Inferior parietal cortex (tissue), 1 donor: ENCODE measurements at regions not wholly inside any gene's neighbourhood (a gene's known extent, or its start where the extent isn't known, plus 50 kb on each side); places are given as distances from the start of the nearest gene placed in this dataset.

Experiments
- DNase-seq: peaks from one replicate; pipeline ENCODE4 v3.0.0-alpha.2; 2016; ENCODE audit errors: extremely low spot score

DNA sequence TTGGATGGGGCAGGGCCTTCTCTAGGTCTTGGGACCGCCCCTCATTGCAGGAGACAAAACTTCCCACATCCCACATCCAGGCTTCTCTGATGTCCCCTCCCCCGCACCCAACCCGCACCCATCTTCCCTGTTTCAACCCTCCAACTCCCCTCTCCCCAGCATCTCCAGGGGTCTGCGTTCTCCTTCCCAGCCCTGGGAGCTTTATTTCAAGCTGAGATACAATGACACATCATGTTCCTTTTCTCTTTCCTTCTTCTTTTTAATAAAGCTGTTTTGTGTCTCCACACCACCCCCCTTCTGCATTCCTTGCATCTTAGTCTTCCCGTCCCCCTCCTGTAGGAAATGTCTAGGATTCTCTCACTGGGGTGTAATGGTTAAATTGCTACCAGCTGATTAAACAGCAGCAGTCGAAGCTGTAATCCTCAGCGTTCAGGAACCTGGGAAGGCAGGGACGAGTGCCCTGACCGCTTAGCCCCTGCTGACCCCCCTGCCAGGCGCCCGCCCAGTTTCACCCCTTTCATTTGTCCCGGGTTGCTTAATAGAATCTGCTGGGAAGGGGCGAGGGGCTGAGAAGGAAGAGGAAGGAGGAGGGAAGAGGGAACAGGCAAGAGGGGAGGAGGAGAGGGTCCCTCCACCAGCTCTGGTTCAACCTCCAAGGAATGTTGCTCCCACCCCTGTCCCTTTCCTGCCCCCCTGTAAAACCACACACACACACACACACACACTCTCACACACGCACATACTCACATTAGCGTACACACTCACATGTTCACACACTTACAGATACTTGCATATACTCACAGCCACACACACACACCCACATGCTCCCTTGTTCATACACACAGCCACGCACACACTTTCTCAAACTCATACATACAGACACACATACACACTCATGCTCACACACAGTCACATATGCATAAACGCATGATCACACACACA is 104.5 kb upstream of the MED13L start:
- no peak for DNase-seq

DNA sequence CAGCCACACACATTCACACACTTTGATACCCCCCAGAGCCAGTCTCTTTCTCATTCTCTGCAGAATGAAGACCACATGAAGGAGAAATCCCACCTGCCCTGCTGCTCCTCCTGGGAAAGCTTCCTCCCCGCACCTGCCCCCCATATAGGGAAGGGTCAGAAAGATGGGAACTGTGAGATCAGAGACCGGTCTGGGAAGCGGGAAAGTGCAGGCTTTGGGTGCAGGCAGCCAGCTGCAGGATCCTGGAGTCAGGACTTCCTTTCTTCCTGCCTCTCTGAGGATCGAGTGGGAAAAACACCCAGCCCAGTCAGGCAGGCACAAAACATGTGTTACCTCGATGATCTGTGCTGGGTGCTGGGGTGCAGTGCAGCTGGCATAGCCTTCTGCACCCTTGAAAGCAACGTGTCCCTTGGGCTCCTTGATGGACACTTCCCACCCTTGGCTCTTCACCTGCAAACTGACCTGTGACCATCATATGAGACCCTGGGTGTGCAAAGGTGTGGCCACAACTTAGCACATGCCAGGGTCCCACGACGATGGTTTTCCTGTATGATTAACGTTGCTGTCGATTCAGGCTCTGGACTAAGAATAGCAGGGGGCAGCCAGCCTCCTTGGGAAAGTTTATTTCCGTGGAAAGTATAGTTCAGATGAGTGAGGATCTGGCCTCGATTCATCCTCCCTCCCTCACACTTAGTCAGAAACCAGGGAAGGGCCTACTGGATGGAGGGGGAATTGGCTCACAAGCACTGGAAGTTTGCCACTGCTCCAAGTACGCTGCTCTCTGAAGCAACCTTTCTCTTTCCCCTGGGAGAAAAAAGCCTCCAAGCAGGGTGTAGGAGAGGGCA is 105.4 kb upstream of the MED13L start:
- no peak for DNase-seq

DNA sequence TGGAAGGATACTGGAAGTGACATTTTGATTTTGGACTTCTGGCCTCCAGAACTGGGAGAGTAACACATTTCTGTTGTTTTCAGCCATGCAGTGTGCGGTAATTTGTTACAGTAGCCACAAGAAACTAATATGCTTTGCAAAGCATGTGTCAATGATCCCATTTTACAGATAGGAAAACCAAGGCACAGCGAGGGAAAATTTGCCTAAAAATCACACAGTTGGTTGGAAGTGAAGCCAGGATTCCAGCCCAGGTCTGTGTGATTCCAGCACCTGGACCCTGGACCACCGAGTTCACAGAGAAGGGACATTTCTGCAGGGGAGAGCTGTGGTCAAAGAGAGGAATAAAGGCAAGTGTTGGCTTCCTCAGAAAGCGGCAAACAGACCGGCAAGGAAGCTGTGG is 106.7 kb upstream of the MED13L start:
- no peak for DNase-seq

- DNase-seq, result no peak
These were observed 107.4 kb upstream of the MED13L start for GRCh38 chr12:116384691-116385485.

GRCh38 chr12:116385486-116386217 is 108.2 kb upstream of the MED13L start:
- DNase-seq, result peak; percentile 16

DNA sequence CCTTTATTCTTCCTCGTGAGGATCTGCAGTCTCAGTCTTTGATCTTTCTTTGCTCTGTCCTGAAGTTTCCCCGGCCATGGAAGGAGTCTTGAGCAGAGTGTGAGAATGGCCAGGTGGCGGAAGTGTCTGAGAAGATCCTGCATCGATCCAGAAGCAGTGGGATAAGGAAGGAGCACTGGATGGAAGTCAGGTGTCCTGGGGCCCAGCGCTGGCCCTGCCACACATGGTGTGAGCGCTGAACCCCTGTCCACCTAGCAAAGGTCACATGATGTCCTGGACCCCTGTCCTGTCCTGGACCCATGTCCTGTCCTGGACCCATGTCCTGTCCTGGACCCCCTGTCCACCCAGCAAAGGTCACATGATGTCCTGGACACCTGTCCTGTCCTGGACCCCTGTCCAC is 111.8 kb upstream of the MED13L start:
- no peak for DNase-seq

DNA sequence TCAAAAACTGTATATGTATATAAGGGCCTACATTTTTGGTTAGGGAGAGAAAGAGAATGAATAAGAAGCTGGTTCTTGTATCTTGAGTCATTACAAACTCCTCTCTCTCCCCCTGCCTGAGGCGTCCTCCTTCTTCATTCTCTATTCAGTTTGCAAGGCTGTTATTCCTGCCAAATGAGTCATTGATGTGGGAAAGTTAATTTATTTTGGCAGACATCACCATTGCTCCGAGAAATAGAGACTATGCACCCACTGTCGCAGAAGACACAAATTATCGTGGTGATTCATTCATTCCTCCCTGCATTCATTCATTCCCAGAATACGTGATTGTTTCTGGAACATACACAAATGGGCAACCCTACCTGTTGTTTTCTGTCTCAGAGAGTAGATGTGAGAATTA is 112.5 kb upstream of the MED13L start:
- DNase-seq, result peak; percentile 21

DNA sequence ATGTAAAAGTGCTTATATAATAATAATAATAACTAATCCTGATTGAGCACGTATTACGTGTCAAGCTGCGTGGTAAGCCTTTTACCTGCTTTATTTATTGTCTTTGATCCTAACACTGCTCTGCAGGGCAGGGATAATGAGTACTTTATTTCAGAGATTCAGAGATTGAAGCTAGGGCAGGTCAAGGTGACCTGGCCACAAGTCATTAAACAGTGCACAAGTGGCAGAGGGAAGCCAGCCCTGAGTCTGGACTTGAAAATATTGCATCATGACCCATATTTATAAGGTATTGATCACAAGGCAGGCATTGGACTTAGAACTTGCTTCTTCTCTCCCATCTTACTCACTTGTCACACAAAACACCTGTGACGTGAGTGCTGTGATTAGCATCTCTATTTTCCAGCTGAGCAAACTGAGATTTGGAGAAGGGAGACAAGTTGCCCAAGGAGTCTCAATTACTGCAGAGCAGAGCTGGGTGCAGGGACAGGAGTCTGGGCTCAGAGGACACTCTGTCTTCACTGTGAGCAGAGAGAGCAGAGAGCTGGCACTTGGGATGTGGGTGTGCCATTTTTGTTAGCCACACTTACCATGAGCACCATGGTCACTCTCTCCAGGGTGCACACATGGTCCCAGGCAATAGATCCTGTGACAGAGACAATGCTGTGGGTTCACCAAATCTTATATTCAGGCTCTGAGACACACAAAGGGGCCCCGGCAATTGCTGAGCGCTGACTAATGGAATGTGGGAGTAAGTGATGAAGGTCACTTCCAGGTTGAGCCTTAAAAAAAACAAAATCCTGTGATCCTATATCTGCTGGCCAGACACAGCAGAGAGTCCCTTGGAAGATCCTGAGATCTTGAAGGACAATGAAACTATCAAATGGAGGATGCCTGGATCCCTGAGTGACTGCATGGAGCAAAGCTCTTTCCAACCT is 113.2 kb upstream of the MED13L start:
- DNase-seq, result no peak

DNA sequence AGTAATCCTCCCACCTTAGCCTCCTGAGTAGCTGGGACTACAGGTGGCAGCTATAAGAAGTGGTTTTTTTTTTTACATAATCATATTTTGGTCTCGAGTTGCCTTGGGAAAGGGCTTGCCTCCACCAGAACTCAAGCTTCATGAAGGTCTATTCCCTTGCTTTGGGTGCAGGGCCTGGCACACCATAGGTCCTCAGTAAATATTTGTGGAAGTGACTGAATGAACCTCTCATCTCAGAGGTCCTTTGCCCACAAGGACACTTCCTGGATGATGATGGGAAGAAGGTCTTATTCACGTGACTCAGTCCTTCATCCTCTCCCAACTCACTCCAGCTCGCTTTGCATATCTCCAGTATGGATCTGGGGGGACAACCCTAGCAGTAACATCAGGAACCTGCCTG is 114.0 kb upstream of the MED13L start:
- no peak for DNase-seq

GRCh38 chr12:116392061-116392460 is 114.6 kb upstream of the MED13L start:
- no peak for DNase-seq

GRCh38 chr12:116393255-116393654 is 115.8 kb upstream of the MED13L start:
- no peak for DNase-seq

- DNase-seq, result no peak
These were observed 116.6 kb upstream of the MED13L start for GRCh38 chr12:116393859-116394650.

DNA sequence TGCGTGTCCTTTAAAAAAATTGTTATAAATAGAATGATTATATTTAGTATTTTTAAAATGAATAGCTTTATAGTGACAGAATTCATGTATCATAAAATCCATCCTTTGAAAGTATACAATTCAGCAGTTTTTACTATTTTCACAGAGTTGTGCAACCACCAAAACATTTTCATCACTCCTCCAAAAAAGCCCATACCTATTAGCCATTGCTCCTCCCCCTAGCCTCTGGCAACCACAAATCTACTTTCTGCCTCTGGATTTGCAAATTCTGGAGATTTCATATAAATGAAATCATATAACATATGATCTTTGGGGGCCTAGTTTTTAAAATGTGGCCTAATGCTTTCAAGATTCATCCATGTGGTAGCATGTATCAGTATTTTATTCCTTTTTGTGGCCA is 117.9 kb upstream of the MED13L start:
- DNase-seq, result no peak

GRCh38 chr12:116397148-116397547 is 119.7 kb upstream of the MED13L start:
- DNase-seq, result no peak

GRCh38 chr12:116398193-116398592 is 120.7 kb upstream of the MED13L start:
- DNase-seq, result no peak

DNA sequence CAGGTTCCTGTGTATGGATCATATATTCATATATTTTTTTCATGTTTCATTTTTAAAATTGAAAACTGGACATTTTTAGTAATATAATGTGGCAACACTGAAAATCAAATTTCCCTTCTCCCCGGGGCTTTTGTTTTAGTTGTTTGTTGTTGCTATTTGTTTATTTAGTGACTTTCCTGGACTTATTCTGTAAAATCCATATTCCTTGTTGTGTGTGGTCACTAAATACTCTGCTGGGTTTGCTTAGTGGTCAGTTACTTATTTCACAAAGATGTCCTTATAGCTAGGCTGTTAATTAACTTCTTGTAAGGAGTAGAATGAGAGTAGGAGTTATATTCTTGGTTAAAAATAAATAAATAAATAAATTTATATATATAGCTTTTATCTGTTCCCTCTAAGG is 121.6 kb upstream of the MED13L start:
- no peak for DNase-seq

DNA sequence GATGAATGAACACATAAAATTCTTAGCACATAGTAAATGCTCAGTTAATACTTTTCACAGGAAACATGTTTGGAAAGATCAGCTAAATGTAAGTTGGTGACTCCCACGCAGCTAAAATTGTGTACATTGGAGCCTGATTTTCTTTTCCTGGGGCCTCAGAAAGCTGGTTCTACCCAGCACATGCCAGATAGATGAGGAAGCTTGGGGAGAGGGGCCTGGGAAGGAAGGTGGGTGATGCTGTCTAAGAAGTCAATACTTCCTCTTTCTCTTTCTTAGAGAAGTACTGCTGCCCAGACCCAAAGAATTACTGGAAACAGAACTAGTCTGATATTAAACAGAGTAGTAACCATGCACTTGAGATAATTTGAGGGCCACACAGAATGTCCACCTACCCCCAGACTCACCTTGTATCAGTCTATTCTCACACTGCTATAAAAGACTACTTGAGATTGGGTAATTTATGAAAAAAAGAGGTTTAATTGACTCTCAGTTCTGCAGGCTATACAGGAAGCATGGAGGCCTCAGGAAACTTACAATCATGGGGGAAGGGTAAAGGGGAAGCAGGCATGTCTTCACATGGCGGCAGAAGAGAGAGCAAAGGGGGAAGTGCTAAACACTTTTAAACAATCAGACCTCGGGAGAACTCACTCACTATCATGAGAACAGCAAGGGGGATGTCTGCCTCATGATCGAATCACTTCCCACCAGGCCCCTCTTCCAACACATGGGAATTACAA is 123.3 kb upstream of the MED13L start:
- DNase-seq, result no peak

GRCh38 chr12:116401565-116401964 is 124.1 kb upstream of the MED13L start:
- no peak for DNase-seq
